ENCODE measurements at regions not wholly inside any gene's neighbourhood (a gene's known extent, or its start where the extent isn't known, plus 50 kb on each side); places are given as distances from the start of the nearest gene placed in this dataset.

DNA sequence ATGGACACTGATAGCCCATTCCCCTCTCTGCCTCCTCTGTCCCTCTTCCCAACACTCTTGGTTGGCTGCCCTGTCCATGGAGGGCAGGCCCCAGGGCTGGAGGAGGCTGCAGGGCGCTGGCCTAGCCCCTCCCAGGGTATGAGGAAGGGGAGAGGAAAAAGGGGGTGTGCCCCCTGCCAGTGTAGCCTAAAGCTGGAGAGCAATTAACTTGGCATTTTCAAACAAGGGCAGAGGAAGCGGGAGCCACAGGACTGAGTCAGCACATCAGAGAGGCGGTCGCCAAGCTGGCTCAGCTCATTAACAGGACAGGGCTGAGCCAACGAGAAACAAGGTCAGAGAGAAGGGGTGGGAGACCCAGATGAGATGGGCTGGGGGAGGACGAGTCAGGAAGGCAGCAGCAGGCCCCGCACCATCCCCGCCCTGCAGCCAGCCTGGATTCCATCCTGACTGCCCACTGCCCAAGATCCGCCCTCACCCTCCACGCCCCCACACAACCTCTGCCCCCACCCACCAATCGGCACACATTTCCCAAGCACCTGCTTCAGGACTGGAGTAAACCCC lies 76.3 kb downstream of the BUD13 start:
- TF ChIP-seq POLR2AphosphoS5 (IDR thresholded peaks at IDR 0.05; ENCODE audit: low read depth) (no peak), NANOG (IDR thresholded peaks at IDR 0.05; ENCODE audit: borderline replicate concordance) (no peak), EZH2 (IDR thresholded peaks at IDR 0.05; ENCODE audit: low read depth, unreplicated experiment) (no peak)
- TF ChIP-seq, protein P1, sequence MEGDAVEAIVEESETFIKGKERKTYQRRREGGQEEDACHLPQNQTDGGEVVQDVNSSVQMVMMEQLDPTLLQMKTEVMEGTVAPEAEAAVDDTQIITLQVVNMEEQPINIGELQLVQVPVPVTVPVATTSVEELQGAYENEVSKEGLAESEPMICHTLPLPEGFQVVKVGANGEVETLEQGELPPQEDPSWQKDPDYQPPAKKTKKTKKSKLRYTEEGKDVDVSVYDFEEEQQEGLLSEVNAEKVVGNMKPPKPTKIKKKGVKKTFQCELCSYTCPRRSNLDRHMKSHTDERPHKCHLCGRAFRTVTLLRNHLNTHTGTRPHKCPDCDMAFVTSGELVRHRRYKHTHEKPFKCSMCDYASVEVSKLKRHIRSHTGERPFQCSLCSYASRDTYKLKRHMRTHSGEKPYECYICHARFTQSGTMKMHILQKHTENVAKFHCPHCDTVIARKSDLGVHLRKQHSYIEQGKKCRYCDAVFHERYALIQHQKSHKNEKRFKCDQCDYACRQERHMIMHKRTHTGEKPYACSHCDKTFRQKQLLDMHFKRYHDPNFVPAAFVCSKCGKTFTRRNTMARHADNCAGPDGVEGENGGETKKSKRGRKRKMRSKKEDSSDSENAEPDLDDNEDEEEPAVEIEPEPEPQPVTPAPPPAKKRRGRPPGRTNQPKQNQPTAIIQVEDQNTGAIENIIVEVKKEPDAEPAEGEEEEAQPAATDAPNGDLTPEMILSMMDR (conservative IDR thresholded peaks at IDR 0.05; ENCODE audit: low read depth in 2 of 2) = no peak
